ENCODE measurements at regions not wholly inside any gene's neighbourhood (a gene's known extent, or its start where the extent isn't known, plus 50 kb on each side); places are given as distances from the start of the nearest gene placed in this dataset.

DNA sequence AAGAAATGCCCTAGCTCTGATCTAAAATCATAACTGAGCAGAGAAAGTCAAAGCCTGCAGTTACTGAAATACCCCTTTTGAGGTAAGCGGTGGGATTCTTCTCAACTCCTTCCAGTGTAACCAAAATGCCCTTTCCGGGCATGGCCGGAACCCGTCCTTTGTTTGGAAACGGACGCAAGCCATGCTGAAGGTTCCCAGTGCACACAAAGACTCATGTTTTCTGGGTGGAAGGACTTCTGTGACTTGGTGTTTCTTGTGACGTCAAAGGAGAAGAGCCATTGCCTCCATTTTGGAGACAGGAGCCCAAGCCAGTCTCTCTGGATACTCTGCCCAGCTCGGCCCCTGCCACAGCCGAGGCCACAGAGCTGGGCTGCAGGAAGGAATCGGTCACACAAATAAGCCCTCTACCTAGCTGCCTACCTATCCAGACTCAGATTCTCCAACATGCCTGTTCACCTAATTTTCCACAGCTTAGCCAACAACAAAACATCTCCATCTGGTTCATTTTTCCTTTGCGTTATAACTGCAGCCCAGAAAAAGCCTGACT, 182.8 kb downstream of the TBXT start:
- no peak for DNase-seq
- Histone ChIP-seq H3K4me1 (ENCODE audit: low read length) (no peaks in the 10 kb centered on the region), H3K27ac (ENCODE audit: low read length) (no peak overlapping the region), H3K9me3 (replicated peaks; ENCODE audit: insufficient read depth, low read length) (no peaks in the 10 kb centered on the region), H3K4me3 (ENCODE audit: low read length) (no peak overlapping the region), H3K79me2 (ENCODE audit: low read length) (no peaks in the 10 kb centered on the region), H3K36me3 (replicated peaks; ENCODE audit: insufficient read depth, low read length) (no peaks in the 10 kb centered on the region), H3K4me2 (ENCODE audit: low read depth, low read length) (no peak overlapping the region), H3K9ac (ENCODE audit: low read length) (no peak overlapping the region), H3K9me2 (replicated peaks; ENCODE audit: insufficient read depth, low read length) (no peaks in the 10 kb centered on the region), H2AFZ (ENCODE audit: low read length) (no peak overlapping the region), H4K20me1 (ENCODE audit: insufficient read depth, low read length) (no peaks in the 10 kb centered on the region), H3F3A (ENCODE audit: insufficient read depth, low read length) (no peaks in the 10 kb centered on the region), H3K27me3 (replicated peaks; ENCODE audit: insufficient read depth, low read length) (no peaks in the 10 kb centered on the region)
- TF ChIP-seq CTCF (IDR thresholded peaks at IDR 0.05; ENCODE audit: low read length) (no peak), EZH2 (optimal IDR thresholded peaks at IDR 0.05; ENCODE audit: low read depth, low read length) (no peak), EZH2phosphoT487 (IDR thresholded peaks at IDR 0.05; ENCODE audit: low read length) (no peak)

GRCh38 chr6:165983112-165984072, 184.3 kb downstream of the TBXT start:
- no peaks in the 10 kb centered on the region for H3K9me3 ChIP-seq (replicated peaks; ENCODE audit: insufficient read depth, low read length)
- no peak overlapping the region for H2AFZ ChIP-seq (ENCODE audit: low read length)
- no peak for DNase-seq
- no peak overlapping the region for H3K4me2 ChIP-seq (ENCODE audit: low read depth, low read length)
- no peak overlapping the region for H3K27ac ChIP-seq (ENCODE audit: low read length)
- no peaks in the 10 kb centered on the region for H3K27me3 ChIP-seq (replicated peaks; ENCODE audit: insufficient read depth, low read length)
- H3K36me3 ChIP-seq (replicated peaks; ENCODE audit: insufficient read depth, low read length): no peaks in the 10 kb centered on the region
- no peaks in the 10 kb centered on the region for H3K9me2 ChIP-seq (replicated peaks; ENCODE audit: insufficient read depth, low read length)
- H3K9ac ChIP-seq (ENCODE audit: low read length): no peak overlapping the region
- H4K20me1 ChIP-seq (ENCODE audit: insufficient read depth, low read length): no peaks in the 10 kb centered on the region
- no peak overlapping the region for H3K4me3 ChIP-seq (ENCODE audit: low read length)
- H3K79me2 ChIP-seq (ENCODE audit: low read length): no peaks in the 10 kb centered on the region
- H3K4me1 ChIP-seq (ENCODE audit: low read length): no peaks in the 10 kb centered on the region
- TF ChIP-seq EZH2 (optimal IDR thresholded peaks at IDR 0.05; ENCODE audit: low read depth, low read length): no peak
- no peak for TF ChIP-seq CTCF (IDR thresholded peaks at IDR 0.05; ENCODE audit: low read length)
- TF ChIP-seq EZH2phosphoT487 (IDR thresholded peaks at IDR 0.05; ENCODE audit: low read length): no peak
- H3F3A ChIP-seq (ENCODE audit: insufficient read depth, low read length): no peaks in the 10 kb centered on the region

DNA sequence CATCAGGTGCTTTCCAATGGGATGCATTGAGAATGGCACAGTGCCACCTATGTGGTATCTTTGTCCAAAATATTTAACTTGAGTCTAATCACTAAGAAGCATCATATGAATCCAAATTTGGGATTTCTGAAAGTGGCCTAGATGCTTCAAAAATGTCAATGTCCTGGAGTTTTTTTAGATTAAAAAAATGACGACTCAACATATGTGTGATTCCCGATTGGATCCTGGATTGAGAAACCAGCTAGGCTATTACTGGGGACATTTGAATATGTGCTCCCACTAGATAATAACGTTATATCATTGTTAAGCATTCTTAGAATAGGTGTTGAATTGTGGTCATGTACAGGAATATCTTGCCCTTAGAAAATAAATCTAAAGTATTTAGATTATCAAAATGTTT, 189.2 kb downstream of the TBXT start:
- no peak overlapping the region for H3K4me3 ChIP-seq (ENCODE audit: low read length)
- H3K36me3 ChIP-seq (replicated peaks; ENCODE audit: insufficient read depth, low read length): no peaks in the 10 kb centered on the region
- no peaks in the 10 kb centered on the region for H3F3A ChIP-seq (ENCODE audit: insufficient read depth, low read length)
- no peaks in the 10 kb centered on the region for H3K4me1 ChIP-seq (ENCODE audit: low read length)
- H3K9ac ChIP-seq (ENCODE audit: low read length): no peak overlapping the region
- no peaks in the 10 kb centered on the region for H3K9me2 ChIP-seq (replicated peaks; ENCODE audit: insufficient read depth, low read length)
- no peaks in the 10 kb centered on the region for H3K9me3 ChIP-seq (replicated peaks; ENCODE audit: insufficient read depth, low read length)
- H3K27ac ChIP-seq (ENCODE audit: low read length): no peak overlapping the region
- no peak for DNase-seq
- no peak overlapping the region for H3K4me2 ChIP-seq (ENCODE audit: low read depth, low read length)
- no peak overlapping the region for H2AFZ ChIP-seq (ENCODE audit: low read length)
- no peaks in the 10 kb centered on the region for H3K79me2 ChIP-seq (ENCODE audit: low read length)
- H3K27me3 ChIP-seq (replicated peaks; ENCODE audit: insufficient read depth, low read length): no peaks in the 10 kb centered on the region
- TF ChIP-seq EZH2phosphoT487 (IDR thresholded peaks at IDR 0.05; ENCODE audit: low read length): no peak
- no peak for TF ChIP-seq EZH2 (optimal IDR thresholded peaks at IDR 0.05; ENCODE audit: low read depth, low read length)
- TF ChIP-seq CTCF (IDR thresholded peaks at IDR 0.05; ENCODE audit: low read length): no peak
- no peaks in the 10 kb centered on the region for H4K20me1 ChIP-seq (ENCODE audit: insufficient read depth, low read length)

Data from MM.1S (cell line).